Stimulated activated CD8-positive, alpha-beta memory T cell treated with anti-CD3 and anti-CD28 coated beads, Interleukin-12 subunit alpha, Interleukin-12 subunit beta, amount 100 ng/mL, for 24 hours (primary cell): ENCODE measurements at regions not wholly inside any gene's neighbourhood (a gene's known extent, or its start where the extent isn't known, plus 50 kb on each side); places are given as distances from the start of the nearest gene placed in this dataset.
"Not testable (repeated sequence)": the region's sequence is repeated elsewhere in the genome, so short reads cannot be mapped to it uniquely, and the experiment has no call there.

ENCODE experiments used
- DNase-seq: peaks from one replicate; pipeline ENCODE4 v3.0.0-alpha.2; 2020; ENCODE audit errors: extremely low read depth

- DNase-seq = no peak
Observed at GRCh38 chr15:62324382-62324781, 159.3 kb upstream of the C2CD4B start.

- no peak for DNase-seq
Observed at GRCh38 chr15:62325597-62325996, 160.5 kb upstream of the C2CD4B start.

GRCh38 chr15:62326460-62327011, 161.5 kb upstream of the C2CD4B start:
- no peak for DNase-seq

- DNase-seq = no peak
Observed at GRCh38 chr15:62327406-62327805, 162.3 kb upstream of the C2CD4B start.

GRCh38 chr15:62332472-62332871, 167.4 kb upstream of the C2CD4B start:
- DNase-seq = not testable (repeated sequence)

- DNase-seq = no peak
Observed at GRCh38 chr15:62334536-62334935, 169.5 kb upstream of the C2CD4B start.

GRCh38 chr15:62337934-62338333, 172.8 kb upstream of the C2CD4B start:
- DNase-seq = no peak

GRCh38 chr15:62338497-62338896, 173.4 kb upstream of the C2CD4B start:
- no peak for DNase-seq

- DNase-seq = no peak
Observed at GRCh38 chr15:62342959-62343358, 177.9 kb upstream of the C2CD4B start.

- no peak for DNase-seq
Observed at GRCh38 chr15:62343397-62343796, 178.3 kb upstream of the C2CD4B start.

- peak; percentile 2 for DNase-seq
Observed at GRCh38 chr15:62344806-62345539, 179.9 kb upstream of the C2CD4B start.

- DNase-seq = no peak
Observed at GRCh38 chr15:62346168-62346567, 181.1 kb upstream of the C2CD4B start.

- DNase-seq = no peak
Observed at GRCh38 chr15:62348118-62348517, 183.0 kb upstream of the C2CD4B start.

GRCh38 chr15:62348623-62349022, 183.5 kb upstream of the C2CD4B start:
- no peak for DNase-seq

GRCh38 chr15:62352817-62353216, 187.7 kb upstream of the C2CD4B start:
- no peak for DNase-seq

- DNase-seq = no peak
Observed at GRCh38 chr15:62357431-62357830, 192.3 kb upstream of the C2CD4B start.

- DNase-seq = no peak
Observed at GRCh38 chr15:62359416-62359815, 194.3 kb upstream of the C2CD4B start.

GRCh38 chr15:62360332-62361097, 195.4 kb upstream of the C2CD4B start:
- no peak for DNase-seq

GRCh38 chr15:62362144-62362543, 197.1 kb upstream of the C2CD4B start:
- DNase-seq = no peak

GRCh38 chr15:62362608-62363007, 197.5 kb upstream of the C2CD4B start:
- no peak for DNase-seq

- no peak for DNase-seq
Observed at GRCh38 chr15:62363913-62364312, 198.8 kb upstream of the C2CD4B start.

GRCh38 chr15:62365795-62366442, 200.8 kb upstream of the C2CD4B start:
- no peak for DNase-seq
